CD4-positive, alpha-beta T cell treated with Interleukin-4 for 1 hour (primary cell): ENCODE measurements at regions not wholly inside any gene's neighbourhood (a gene's known extent, or its start where the extent isn't known, plus 50 kb on each side); places are given as distances from the start of the nearest gene placed in this dataset.
"Not testable (repeated sequence)": the region's sequence is repeated elsewhere in the genome, so short reads cannot be mapped to it uniquely, and the experiment has no call there.

ENCODE experiments used
- DNase-seq, 2 donors: peaks; one replicate each; pipeline ENCODE4 v3.0.0-alpha.2; 2020 to 2022

DNA sequence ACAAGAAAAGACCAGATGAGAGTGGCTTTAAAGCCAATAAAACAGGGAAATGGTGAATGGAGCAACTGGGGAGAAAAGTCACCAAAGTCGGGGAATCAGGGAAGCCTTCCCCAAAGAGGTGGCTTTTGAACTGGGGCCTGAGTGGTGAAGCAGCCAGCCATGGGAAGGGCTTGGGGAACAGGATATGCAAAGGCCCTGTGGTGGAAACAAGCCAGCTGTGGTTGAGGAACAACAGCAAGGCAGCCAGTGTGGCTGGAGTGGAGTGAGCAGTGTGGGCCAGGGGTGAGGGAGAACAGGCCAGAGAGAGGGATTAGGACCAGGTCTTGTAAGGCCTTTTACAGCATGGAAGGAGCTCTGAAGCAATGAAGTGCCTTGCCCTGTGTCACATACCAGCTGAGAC lies 51.0 kb upstream of the ROPN1B start:
- not testable (repeated sequence) for DNase-seq

- DNase-seq: not testable (repeated sequence)
These were observed 50.5 kb upstream of the ROPN1B start for GRCh38 chr3:125918451-125918850.

DNA sequence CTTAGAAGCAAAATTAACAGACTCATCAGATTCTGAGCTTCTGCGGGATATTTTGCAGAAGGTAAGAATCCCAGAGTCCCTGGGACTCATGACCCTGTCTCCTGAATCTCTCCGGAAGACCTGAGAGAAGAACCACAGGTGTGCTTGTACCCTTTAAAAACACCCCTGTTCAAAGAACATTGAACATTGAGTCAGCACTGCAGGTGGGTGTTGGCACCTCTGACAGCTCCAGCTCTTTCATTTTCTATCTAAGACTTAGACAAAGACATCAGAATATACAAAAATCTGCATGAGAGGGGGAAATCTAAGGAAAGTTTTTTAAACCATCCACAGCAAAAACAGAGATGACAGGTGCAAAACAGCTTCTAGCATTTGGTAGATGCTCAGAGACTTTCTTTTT lies 50.1 kb upstream of the ROPN1B start:
- DNase-seq: not testable (repeated sequence)
